Heart right ventricle (tissue), 16 donors: ENCODE measurements at regions not wholly inside any gene's neighbourhood (a gene's known extent, or its start where the extent isn't known, plus 50 kb on each side); places are given as distances from the start of the nearest gene placed in this dataset.

ENCODE experiments used
- ATAC-seq, 8 donors: fragments of 200-7000 bp; cut with Tn5 transposase; one replicate each; pipeline ENCODE4 v1.9.1; 2020; ENCODE audit warnings: mild to moderate bottlenecking in 8 of 8, moderate library complexity in 8 of 8, moderate number of reproducible peaks in 1 of 8
- DNase-seq, 2 donors: peaks; one replicate each; pipeline ENCODE4 v3.0.0-alpha.2; 2020
- H3K27ac ChIP-seq, 10 donors: fragments of 200-600 bp; sonication (generic) in 2 of 10; one replicate each; pipeline versions ENCODE4 v1.5.0 to v1.8.0; 2020 to 2022; ENCODE audit warnings: mild to moderate bottlenecking in 3 of 10
- H3K27me3 ChIP-seq, 7 donors: fragments of 200-600 bp; one replicate each; pipeline ENCODE4 v1.8.0; 2021 to 2022; ENCODE audit warnings: mild to moderate bottlenecking in 2 of 7
- H3K36me3 ChIP-seq, 9 donors: fragments of 200-600 bp; sonication (generic) in 1 of 9; one replicate each; pipeline versions ENCODE4 v1.5.0 to v1.8.0; 2020 to 2022; ENCODE audit warnings: mild to moderate bottlenecking in 2 of 9
- H3K4me1 ChIP-seq, 9 donors: fragments of 200-600 bp; sonication (generic) in 1 of 9; one replicate each; pipeline versions ENCODE4 v1.5.0 to v1.8.0; 2020 to 2022; ENCODE audit warnings: mild to moderate bottlenecking in 4 of 9
- H3K4me3 ChIP-seq, 10 donors: fragments of 200-600 bp; sonication (generic) in 2 of 10; one replicate each; pipeline versions ENCODE4 v1.5.0 to v1.8.0; 2020 to 2022; ENCODE audit warnings: mild to moderate bottlenecking in 7 of 10, moderate library complexity in 2 of 10
- H3K9me3 ChIP-seq, 11 donors: fragments of 200-600 bp in 10 of 11; sonication (generic) in 2 of 11; one replicate each; pipeline versions ENCODE4 v1.5.0 to v1.8.0; 2013 to 2022; ENCODE audit warnings: mild to moderate bottlenecking in 2 of 11, control low read depth in 1 of 11, moderate library complexity in 1 of 11
- WGBS, 2 donors: extraction: QIAGEN DNeasy Blood & Tissue Kit; methylation state at CpG; one replicate each; pipeline ENCODE4 v1.1.7; 2013; ENCODE audit warnings: inconsistent platforms in 1 of 2; 5-methylcytosine and 5-hydroxymethylcytosine counted together
- intact Hi-C, 10 donors: fragments of 100-400 bp; cut with DNase I; formaldehyde crosslinking; loops; one replicate each; pipeline versions ENCODE4 v1.11.1 to v1.14.2; 2022
- TF ChIP-seq, protein P1 (sequence below), 9 donors: fragments of 200-600 bp; sonication (generic) in 2 of 9; IDR thresholded peaks; one replicate each; pipeline versions ENCODE4 v1.5.0 to v1.8.0; 2021 to 2022; ENCODE audit warnings: antibody characterized with exemption in 9 of 9, mild to moderate bottlenecking in 5 of 9, moderate library complexity in 1 of 9
- donor health status: Arrhythmogenic right ventricular cardiomyopathy.
- donor health status: ischemic (EF 13 %, LVEDD 7.1; RV severe dilation, severe dysfunction).
- donor health status: healthy with polysubstance abuse.
- donor health status: DM: no; HTN: yes; CAD: no.
- donor health status: DM: no; HTN: no; CAD: no.
- donor health status: ischemic (EF 25% LVEDD 6.9; RV normal size, moderate dysfunction).
- donor health status: ischemic (EF 25% LVEDD 5.7; RV mildly dilated, moderate dysfunction).
- donor health status: healthy.
- donor health status: DM: yes; HTN: yes; CAD: no.
- donor health status: Ischemic cardiomyopathy.
- donor health status: ischemic (EF 35%, LVEDD 5.7; RV mildly dilated, moderate dysfunction).
- donor health status: nonischemic (EF 11% LVEDD 7.7; RV severe dilation, severe dysfunction).
- donor health status: DM: yes; HTN: yes; CAD: no.
- donor health status: PGD.
- donor health status: ischemic (EF 29% LVEDD 5.4; RV normal size, mild dysfunction).
- donor health status: nonischemic (EF 23%, LVEDD 6.1; RV moderate dilation, normal function).

DNA sequence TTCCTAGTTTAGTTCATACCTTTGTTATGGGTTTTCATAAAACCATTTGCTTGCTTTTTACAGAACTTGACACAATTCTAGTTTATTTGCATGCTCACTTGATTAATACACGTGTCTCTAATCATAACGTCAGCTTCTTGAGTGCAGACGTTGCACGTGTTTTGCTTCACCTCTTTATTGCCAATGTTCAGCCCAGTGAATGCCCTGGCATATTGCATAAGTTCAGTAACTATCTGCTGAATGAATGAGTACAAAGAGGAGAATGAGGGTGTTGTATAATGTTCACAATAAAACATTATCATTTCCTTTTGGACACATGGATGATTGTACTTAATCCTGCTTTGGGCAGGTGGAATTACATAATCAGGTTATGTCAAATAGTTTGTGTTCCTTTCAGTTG, 519.8 kb downstream of the HS3ST4 start:
- intact Hi-C loops: no loop called here
- TF ChIP-seq, protein P1, sequence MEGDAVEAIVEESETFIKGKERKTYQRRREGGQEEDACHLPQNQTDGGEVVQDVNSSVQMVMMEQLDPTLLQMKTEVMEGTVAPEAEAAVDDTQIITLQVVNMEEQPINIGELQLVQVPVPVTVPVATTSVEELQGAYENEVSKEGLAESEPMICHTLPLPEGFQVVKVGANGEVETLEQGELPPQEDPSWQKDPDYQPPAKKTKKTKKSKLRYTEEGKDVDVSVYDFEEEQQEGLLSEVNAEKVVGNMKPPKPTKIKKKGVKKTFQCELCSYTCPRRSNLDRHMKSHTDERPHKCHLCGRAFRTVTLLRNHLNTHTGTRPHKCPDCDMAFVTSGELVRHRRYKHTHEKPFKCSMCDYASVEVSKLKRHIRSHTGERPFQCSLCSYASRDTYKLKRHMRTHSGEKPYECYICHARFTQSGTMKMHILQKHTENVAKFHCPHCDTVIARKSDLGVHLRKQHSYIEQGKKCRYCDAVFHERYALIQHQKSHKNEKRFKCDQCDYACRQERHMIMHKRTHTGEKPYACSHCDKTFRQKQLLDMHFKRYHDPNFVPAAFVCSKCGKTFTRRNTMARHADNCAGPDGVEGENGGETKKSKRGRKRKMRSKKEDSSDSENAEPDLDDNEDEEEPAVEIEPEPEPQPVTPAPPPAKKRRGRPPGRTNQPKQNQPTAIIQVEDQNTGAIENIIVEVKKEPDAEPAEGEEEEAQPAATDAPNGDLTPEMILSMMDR (IDR thresholded peaks at IDR 0.05): no peak
- Histone ChIP-seq H3K27ac (no peak overlapping the region), H3K4me1 (no peaks in the 10 kb centered on the region), H3K9me3 (peaks cover 0 to 24% (median 0%) of the 10 kb centered on the region in 11 donors), H3K36me3 (no peaks in the 10 kb centered on the region), H3K4me3 (no peak overlapping the region), H3K27me3 (no peaks in the 10 kb centered on the region)
- DNase-seq (no peak), ATAC-seq (no peak)
- 73 to 82% methylated on average over 4 of the region's 4 CpGs for WGBS, 2 donors

DNA sequence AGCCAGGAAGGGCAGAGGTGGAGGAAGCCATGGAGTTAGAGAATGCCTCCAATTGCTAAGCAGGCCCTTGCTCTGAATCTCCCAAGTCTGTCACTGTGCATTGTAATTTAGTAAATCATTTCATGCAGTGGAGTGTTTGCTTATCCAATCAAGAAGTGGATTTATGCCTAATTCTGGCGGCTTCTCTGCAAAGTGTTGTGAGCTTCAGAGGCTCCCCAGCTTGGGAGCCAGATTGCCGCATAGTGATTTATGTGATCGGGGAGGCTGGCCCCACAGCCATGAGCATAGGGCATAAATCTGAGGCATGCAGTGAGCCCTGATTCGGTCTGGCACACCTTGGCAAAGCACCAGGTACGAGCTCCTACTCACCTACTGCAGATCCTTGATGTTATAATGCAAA, 520.8 kb downstream of the HS3ST4 start:
- ATAC-seq (no peak), DNase-seq (no peak)
- TF ChIP-seq, protein P1 (IDR thresholded peaks at IDR 0.05): no peak
- Histone ChIP-seq H3K36me3 (no peaks in the 10 kb centered on the region), H3K4me3 (no peak overlapping the region), H3K27me3 (no peaks in the 10 kb centered on the region), H3K27ac (no peak overlapping the region), H3K4me1 (no peaks in the 10 kb centered on the region), H3K9me3 (peaks cover 0 to 17% (median 0%) of the 10 kb centered on the region in 11 donors)
- 83 to 93% methylated on average over 5 of the region's 5 CpGs for WGBS, 2 donors
- intact Hi-C loops: no loop called here

DNA sequence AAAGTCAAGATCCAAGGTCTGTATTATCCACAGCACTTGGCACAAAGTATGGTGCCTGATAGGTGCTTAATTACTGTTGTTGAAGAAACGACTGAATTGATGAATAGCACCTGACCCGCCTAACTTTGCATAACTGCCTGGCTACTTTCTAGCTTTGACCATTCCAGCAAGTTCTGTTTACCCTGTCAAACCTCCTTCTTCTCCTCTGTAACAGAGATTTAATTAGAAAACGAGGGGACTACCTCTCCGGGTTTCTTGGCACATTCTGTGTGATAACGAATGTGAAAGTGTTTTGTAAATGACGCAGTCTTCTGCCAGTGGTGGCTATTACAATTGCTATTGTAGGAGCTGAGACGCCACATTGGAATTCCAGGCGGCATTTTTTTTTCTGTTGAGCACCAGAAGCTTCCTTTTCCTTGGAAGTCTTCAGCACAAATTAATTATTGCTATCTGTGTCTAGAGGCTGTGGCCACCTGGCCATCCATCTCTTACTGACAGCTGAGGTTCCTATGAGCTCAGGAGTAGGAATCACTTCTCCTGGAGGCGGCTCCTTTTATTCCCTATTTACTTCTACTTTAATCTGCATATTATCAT, 522.9 kb downstream of the HS3ST4 start:
- intact Hi-C loops: no loop called here
- 31% methylated on average over 9 of the region's 9 CpGs for WGBS, 2 donors
- H3K4me3 ChIP-seq: peak overlapping the region in 2 of 10 donors; percentile 20 to 35

DNA sequence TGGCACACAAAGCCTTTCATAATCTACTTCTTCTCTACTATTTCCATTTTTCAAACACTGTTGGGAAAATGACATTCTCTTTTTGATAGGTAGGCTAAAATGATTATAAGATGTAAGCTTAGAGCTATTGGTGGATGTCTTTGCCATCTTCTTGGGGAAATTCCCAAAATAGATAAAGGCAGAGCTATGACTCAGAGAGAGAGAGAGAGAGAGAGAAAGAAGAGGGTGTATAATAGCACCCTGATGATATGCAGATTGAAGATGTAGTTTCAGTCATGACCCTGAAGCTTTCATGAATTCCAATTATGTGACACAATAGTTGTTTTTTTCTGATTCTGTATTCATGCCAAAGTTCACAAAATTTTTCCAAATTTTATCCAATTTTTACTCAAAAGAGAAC, 529.1 kb downstream of the HS3ST4 start:
- no peaks in the 10 kb centered on the region for H3K36me3 ChIP-seq
- TF ChIP-seq, protein P1 (IDR thresholded peaks at IDR 0.05): no peak
- H3K4me1 ChIP-seq: no peaks in the 10 kb centered on the region
- no peak for DNase-seq
- no peaks in the 10 kb centered on the region for H3K9me3 ChIP-seq
- no peak overlapping the region for H3K27ac ChIP-seq
- intact Hi-C loops: no loop called here
- H3K4me3 ChIP-seq: no peak overlapping the region
- H3K27me3 ChIP-seq: no peaks in the 10 kb centered on the region
- ATAC-seq: no peak

More for the DNA sequence above, 522.9 kb downstream of the HS3ST4 start:
- Histone ChIP-seq H3K9me3 (peaks cover 0 to 5% (median 0%) of the 10 kb centered on the region in 11 donors), H3K27ac (peak overlapping the region in 4 of 10 donors; percentile 12 to 37 (median 27)), H3K4me1 (no peaks in the 10 kb centered on the region), H3K27me3 (no peaks in the 10 kb centered on the region), H3K36me3 (no peaks in the 10 kb centered on the region)
- ATAC-seq (peak in 3 of 8 donors; percentile 46 to 65 (median 48)), DNase-seq (peak in 1 of 2 donors; percentile 8)
- TF ChIP-seq, protein P1 (IDR thresholded peaks at IDR 0.05): no peak
